ENCODE measurements at regions not wholly inside any gene's neighbourhood (a gene's known extent, or its start where the extent isn't known, plus 50 kb on each side); places are given as distances from the start of the nearest gene placed in this dataset.

DNA sequence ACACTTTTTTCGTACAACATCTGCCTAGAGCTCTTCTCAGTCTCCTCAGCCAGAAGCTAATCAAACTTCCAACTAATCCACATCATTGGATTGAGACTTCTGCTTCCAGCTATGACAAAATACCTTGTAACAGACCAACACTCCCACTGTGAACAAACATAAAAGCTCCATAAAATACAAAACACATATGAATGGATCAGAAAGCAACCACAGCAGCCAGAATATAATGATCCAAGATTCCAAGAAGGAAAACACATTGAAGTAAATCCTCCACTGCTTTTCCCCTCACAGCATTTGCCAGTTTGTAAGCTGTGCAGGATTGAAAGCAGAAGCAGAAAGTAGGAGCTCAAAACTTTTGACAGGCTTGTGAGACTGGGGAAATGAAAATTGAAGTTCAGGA lies 863.2 kb downstream of the TUSC7 start:
- Histone ChIP-seq H3K36me3 (ENCODE audit: control insufficient read depth in 1 of 2, insufficient read depth in 2 of 2, low read depth in 1 of 2, low read length in 2 of 2) (no peaks in the 10 kb centered on the region), H2AK5ac (ENCODE audit: low read length, severe bottlenecking) (no peak overlapping the region), H2BK5ac (ENCODE audit: low read depth, low read length, poor library complexity, severe bottlenecking) (no peak overlapping the region), H2BK12ac (ENCODE audit: low read length in 2 of 2) (no peak overlapping the region), H3K23ac (ENCODE audit: low read length in 2 of 2) (no peak overlapping the region), H3K4me1 (ENCODE audit: control insufficient read depth, insufficient read depth, low read depth, low read length) (no peaks in the 10 kb centered on the region), H3K27ac (ENCODE audit: low read length, poor library complexity, severe bottlenecking) (no peak overlapping the region), H3K18ac (ENCODE audit: low read depth in 1 of 2, low read length in 2 of 2) (no peak overlapping the region), H3K14ac (ENCODE audit: low read length in 2 of 2) (no peak overlapping the region), H2BK15ac (ENCODE audit: low read depth, poor library complexity, severe bottlenecking) (no peak overlapping the region), H3K4me2 (ENCODE audit: low read length, poor library complexity, severe bottlenecking) (no peak overlapping the region), H3K4me3 (ENCODE audit: insufficient read depth in 1 of 2, low read depth in 1 of 2, low read length in 2 of 2) (no peak overlapping the region), H3K4ac (ENCODE audit: low read depth in 1 of 2, low read length in 2 of 2) (no peak overlapping the region), H3K27me3 (ENCODE audit: control insufficient read depth in 1 of 2, insufficient read depth in 1 of 2, low read length in 2 of 2) (no peaks in the 10 kb centered on the region), H4K8ac (ENCODE audit: low read length) (no peak overlapping the region), H2AFZ (ENCODE audit: low read depth, low read length) (no peak overlapping the region), H3K9ac (ENCODE audit: low read length) (no peak overlapping the region), H3K9me3 (ENCODE audit: control insufficient read depth, low read length) (no peaks in the 10 kb centered on the region), H3K79me1 (replicated peaks; ENCODE audit: low read length, poor library complexity, severe bottlenecking) (no peaks in the 10 kb centered on the region), H2BK120ac (ENCODE audit: low read depth, low read length) (no peak overlapping the region), H4K91ac (ENCODE audit: low read length) (no peak overlapping the region)
- DNase-seq = no peak
- WGBS = 93% methylated on average over 1 of the region's 1 CpG

DNA sequence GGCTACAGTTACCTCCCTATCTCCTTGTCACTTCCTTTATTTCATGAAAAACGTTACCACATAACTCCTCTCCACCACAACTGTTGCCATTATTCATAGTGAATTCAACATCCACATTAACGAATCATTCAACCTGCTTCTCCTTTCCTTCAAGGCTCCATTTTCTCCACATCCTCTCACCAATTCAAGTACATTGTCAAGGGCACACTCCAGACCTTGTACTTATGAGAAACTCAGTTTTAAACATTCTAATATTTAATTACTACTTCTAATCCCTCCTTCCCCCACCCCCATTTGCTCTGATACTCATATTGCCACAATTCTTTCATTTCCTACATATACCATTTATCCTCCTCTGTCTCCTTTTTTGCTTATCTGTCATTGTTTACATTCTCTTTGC lies 871.2 kb downstream of the TUSC7 start:
- no peak overlapping the region for H2BK15ac ChIP-seq (ENCODE audit: low read depth, poor library complexity, severe bottlenecking)
- no peak overlapping the region for H2AK5ac ChIP-seq (ENCODE audit: low read length, severe bottlenecking)
- no peak overlapping the region for H4K8ac ChIP-seq (ENCODE audit: low read length)
- H2BK5ac ChIP-seq (ENCODE audit: low read depth, low read length, poor library complexity, severe bottlenecking) = no peak overlapping the region
- H3K4ac ChIP-seq (ENCODE audit: low read depth in 1 of 2, low read length in 2 of 2) = no peak overlapping the region
- no peak overlapping the region for H3K14ac ChIP-seq (ENCODE audit: low read length in 2 of 2)
- 79% methylated on average over 2 of the region's 2 CpGs for WGBS
- H3K4me3 ChIP-seq (ENCODE audit: insufficient read depth in 1 of 2, low read depth in 1 of 2, low read length in 2 of 2) = no peak overlapping the region
- H3K36me3 ChIP-seq (ENCODE audit: control insufficient read depth in 1 of 2, insufficient read depth in 2 of 2, low read depth in 1 of 2, low read length in 2 of 2) = no peaks in the 10 kb centered on the region
- H2BK12ac ChIP-seq (ENCODE audit: low read length in 2 of 2) = no peak overlapping the region
- no peak overlapping the region for H3K27ac ChIP-seq (ENCODE audit: low read length, poor library complexity, severe bottlenecking)
- H3K9me3 ChIP-seq (ENCODE audit: control insufficient read depth, low read length) = no peaks in the 10 kb centered on the region
- no peak overlapping the region for H3K9ac ChIP-seq (ENCODE audit: low read length)
- no peaks in the 10 kb centered on the region for H3K79me1 ChIP-seq (replicated peaks; ENCODE audit: low read length, poor library complexity, severe bottlenecking)
- no peak overlapping the region for H3K23ac ChIP-seq (ENCODE audit: low read length in 2 of 2)
- no peaks in the 10 kb centered on the region for H3K27me3 ChIP-seq (ENCODE audit: control insufficient read depth in 1 of 2, insufficient read depth in 1 of 2, low read length in 2 of 2)
- no peak overlapping the region for H2AFZ ChIP-seq (ENCODE audit: low read depth, low read length)
- H3K18ac ChIP-seq (ENCODE audit: low read depth in 1 of 2, low read length in 2 of 2) = no peak overlapping the region
- H3K4me2 ChIP-seq (ENCODE audit: low read length, poor library complexity, severe bottlenecking) = no peak overlapping the region
- H4K91ac ChIP-seq (ENCODE audit: low read length) = no peak overlapping the region
- no peak for DNase-seq
- H3K4me1 ChIP-seq (ENCODE audit: control insufficient read depth, insufficient read depth, low read depth, low read length) = no peaks in the 10 kb centered on the region
- H2BK120ac ChIP-seq (ENCODE audit: low read depth, low read length) = no peak overlapping the region

DNA sequence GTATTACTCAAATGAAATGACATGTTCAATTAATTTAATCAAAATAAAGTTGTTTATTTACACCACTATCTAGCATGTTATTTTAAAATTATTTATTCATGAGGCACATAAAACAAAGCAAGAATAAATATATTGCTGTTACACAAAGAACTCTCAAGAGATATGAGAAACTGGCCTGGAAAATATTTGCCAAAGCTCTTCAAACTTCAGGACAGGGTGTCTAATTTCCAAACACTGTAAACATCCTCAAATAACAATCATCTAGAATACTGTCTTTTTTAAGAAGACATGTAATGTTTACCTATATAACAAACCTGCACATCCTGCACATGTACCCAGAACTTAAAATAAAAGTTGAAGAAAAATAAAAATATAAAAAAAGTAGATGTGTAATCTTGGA lies 876.6 kb downstream of the TUSC7 start:
- Histone ChIP-seq H3K23ac (ENCODE audit: low read length in 2 of 2) (no peak overlapping the region), H2BK15ac (ENCODE audit: low read depth, poor library complexity, severe bottlenecking) (no peak overlapping the region), H2BK12ac (ENCODE audit: low read length in 2 of 2) (no peak overlapping the region), H3K27ac (ENCODE audit: low read length, poor library complexity, severe bottlenecking) (no peak overlapping the region), H4K91ac (ENCODE audit: low read length) (no peak overlapping the region), H3K36me3 (ENCODE audit: control insufficient read depth in 1 of 2, insufficient read depth in 2 of 2, low read depth in 1 of 2, low read length in 2 of 2) (no peaks in the 10 kb centered on the region), H2AK5ac (ENCODE audit: low read length, severe bottlenecking) (no peak overlapping the region), H3K14ac (ENCODE audit: low read length in 2 of 2) (no peak overlapping the region), H3K4me2 (ENCODE audit: low read length, poor library complexity, severe bottlenecking) (no peak overlapping the region), H3K4me3 (ENCODE audit: insufficient read depth in 1 of 2, low read depth in 1 of 2, low read length in 2 of 2) (no peak overlapping the region), H3K4ac (ENCODE audit: low read depth in 1 of 2, low read length in 2 of 2) (no peak overlapping the region), H2AFZ (ENCODE audit: low read depth, low read length) (no peak overlapping the region), H3K27me3 (ENCODE audit: control insufficient read depth in 1 of 2, insufficient read depth in 1 of 2, low read length in 2 of 2) (no peaks in the 10 kb centered on the region), H3K9ac (ENCODE audit: low read length) (no peak overlapping the region), H2BK120ac (ENCODE audit: low read depth, low read length) (no peak overlapping the region), H3K4me1 (ENCODE audit: control insufficient read depth, insufficient read depth, low read depth, low read length) (no peaks in the 10 kb centered on the region), H3K9me3 (ENCODE audit: control insufficient read depth, low read length) (no peaks in the 10 kb centered on the region), H4K8ac (ENCODE audit: low read length) (no peak overlapping the region), H3K18ac (ENCODE audit: low read depth in 1 of 2, low read length in 2 of 2) (no peak overlapping the region), H3K79me1 (replicated peaks; ENCODE audit: low read length, poor library complexity, severe bottlenecking) (no peaks in the 10 kb centered on the region), H2BK5ac (ENCODE audit: low read depth, low read length, poor library complexity, severe bottlenecking) (no peak overlapping the region)
- DNase-seq = no peak

DNA sequence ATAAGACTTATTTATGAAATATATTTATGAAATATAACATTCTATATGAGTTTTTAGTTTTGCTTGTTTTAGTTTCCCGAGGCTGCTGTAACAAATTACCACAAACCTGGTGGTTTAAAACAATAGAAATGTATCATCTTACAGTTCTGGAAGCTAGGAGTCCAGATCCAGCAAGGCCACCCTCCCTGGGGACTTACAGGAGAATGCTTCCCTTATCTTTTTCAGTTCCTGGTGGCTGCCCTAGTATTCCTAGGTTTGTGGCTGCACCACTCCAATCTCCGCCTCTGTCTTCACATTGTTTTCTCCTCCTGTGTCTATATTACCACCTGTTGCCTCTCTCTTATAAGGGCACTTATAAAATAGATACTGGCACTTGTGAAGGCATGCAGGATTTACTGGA lies 877.8 kb downstream of the TUSC7 start:
- H2BK12ac ChIP-seq (ENCODE audit: low read length in 2 of 2) = no peak overlapping the region
- 95% methylated on average over 2 of the region's 2 CpGs for WGBS
- no peak overlapping the region for H2BK5ac ChIP-seq (ENCODE audit: low read depth, low read length, poor library complexity, severe bottlenecking)
- H3K23ac ChIP-seq (ENCODE audit: low read length in 2 of 2) = no peak overlapping the region
- H3K4me2 ChIP-seq (ENCODE audit: low read length, poor library complexity, severe bottlenecking) = no peak overlapping the region
- no peak overlapping the region for H3K4me3 ChIP-seq (ENCODE audit: insufficient read depth in 1 of 2, low read depth in 1 of 2, low read length in 2 of 2)
- no peak overlapping the region for H2AFZ ChIP-seq (ENCODE audit: low read depth, low read length)
- H3K18ac ChIP-seq (ENCODE audit: low read depth in 1 of 2, low read length in 2 of 2) = no peak overlapping the region
- H3K9me3 ChIP-seq (ENCODE audit: control insufficient read depth, low read length) = no peaks in the 10 kb centered on the region
- no peak overlapping the region for H2AK5ac ChIP-seq (ENCODE audit: low read length, severe bottlenecking)
- no peaks in the 10 kb centered on the region for H3K4me1 ChIP-seq (ENCODE audit: control insufficient read depth, insufficient read depth, low read depth, low read length)
- no peak overlapping the region for H3K4ac ChIP-seq (ENCODE audit: low read depth in 1 of 2, low read length in 2 of 2)
- H3K27ac ChIP-seq (ENCODE audit: low read length, poor library complexity, severe bottlenecking) = no peak overlapping the region
- no peak overlapping the region for H4K8ac ChIP-seq (ENCODE audit: low read length)
- no peak overlapping the region for H4K91ac ChIP-seq (ENCODE audit: low read length)
- no peaks in the 10 kb centered on the region for H3K27me3 ChIP-seq (ENCODE audit: control insufficient read depth in 1 of 2, insufficient read depth in 1 of 2, low read length in 2 of 2)
- H3K9ac ChIP-seq (ENCODE audit: low read length) = no peak overlapping the region
- H3K14ac ChIP-seq (ENCODE audit: low read length in 2 of 2) = no peak overlapping the region
- H3K36me3 ChIP-seq (ENCODE audit: control insufficient read depth in 1 of 2, insufficient read depth in 2 of 2, low read depth in 1 of 2, low read length in 2 of 2) = no peaks in the 10 kb centered on the region
- H2BK15ac ChIP-seq (ENCODE audit: low read depth, poor library complexity, severe bottlenecking) = no peak overlapping the region
- H2BK120ac ChIP-seq (ENCODE audit: low read depth, low read length) = no peak overlapping the region
- H3K79me1 ChIP-seq (replicated peaks; ENCODE audit: low read length, poor library complexity, severe bottlenecking) = no peaks in the 10 kb centered on the region
- DNase-seq = no peak

Data from mesenchymal stem cell (in vitro differentiated cells and primary cell).